ENCODE measurements at regions not wholly inside any gene's neighbourhood (a gene's known extent, or its start where the extent isn't known, plus 50 kb on each side); places are given as distances from the start of the nearest gene placed in this dataset.

GRCh38 chr2:196331143-196331542 is 159.8 kb upstream of the STK17B start:
- DNase-seq (no peak), ATAC-seq (ENCODE audit: poor library complexity) (peak; percentile 93)
- intact Hi-C loops (cut with DNase I), result no loop called here

DNA sequence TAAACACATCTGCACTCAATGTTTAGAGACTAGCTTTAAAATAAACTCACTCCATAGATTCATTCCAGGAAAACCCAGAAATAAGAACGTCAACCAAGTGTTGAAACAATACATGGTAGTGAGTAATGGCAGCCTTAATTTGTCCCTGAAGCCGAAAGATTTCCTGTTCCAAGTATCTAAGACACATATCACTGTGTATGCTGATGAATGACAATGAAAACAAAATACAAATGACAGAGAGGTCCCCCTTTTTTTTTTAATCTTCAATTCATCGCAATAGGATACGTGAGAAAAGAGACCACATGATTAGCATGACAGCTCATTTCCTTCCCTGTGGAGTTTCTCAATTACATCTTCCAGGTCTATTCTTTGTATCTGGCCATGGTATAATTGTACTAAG is 160.5 kb upstream of the STK17B start:
- intact Hi-C loops (cut with DNase I), result no loop called here

DNA sequence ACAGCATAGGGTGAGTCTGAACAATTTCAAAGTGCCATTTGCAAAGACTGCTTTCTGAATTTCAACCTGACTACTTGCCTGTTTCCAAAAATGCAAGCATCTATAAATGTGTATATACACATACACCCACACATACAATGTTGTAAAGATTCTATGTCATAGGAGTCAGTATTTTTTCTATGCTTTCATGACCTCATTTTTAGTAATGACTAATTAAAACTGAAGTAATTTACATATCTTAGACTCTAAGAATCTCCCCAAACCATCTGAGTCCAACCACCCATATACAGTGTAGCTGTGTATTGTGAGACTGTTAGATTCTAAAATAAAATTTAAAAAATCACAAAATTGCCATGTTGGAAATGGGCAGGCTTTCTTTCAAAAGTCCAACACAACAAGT is 162.0 kb upstream of the STK17B start:
- DNase-seq (no peak), ATAC-seq (ENCODE audit: poor library complexity) (no peak)
- intact Hi-C loops (cut with DNase I), result no loop called here

More for the DNA sequence above, 160.5 kb upstream of the STK17B start:
- no peak for ATAC-seq (ENCODE audit: poor library complexity)
- no peak for DNase-seq

GRCh38 chr2:196334710-196335109 is 163.3 kb upstream of the STK17B start:
- DNase-seq (no peak), ATAC-seq (ENCODE audit: poor library complexity) (no peak)
- intact Hi-C loops (cut with DNase I), result no loop called here

GRCh38 chr2:196335221-196335634 is 163.8 kb upstream of the STK17B start:
- DNase-seq (no peak), ATAC-seq (ENCODE audit: poor library complexity) (no peak)
- intact Hi-C loops (cut with DNase I), result no loop called here

DNA sequence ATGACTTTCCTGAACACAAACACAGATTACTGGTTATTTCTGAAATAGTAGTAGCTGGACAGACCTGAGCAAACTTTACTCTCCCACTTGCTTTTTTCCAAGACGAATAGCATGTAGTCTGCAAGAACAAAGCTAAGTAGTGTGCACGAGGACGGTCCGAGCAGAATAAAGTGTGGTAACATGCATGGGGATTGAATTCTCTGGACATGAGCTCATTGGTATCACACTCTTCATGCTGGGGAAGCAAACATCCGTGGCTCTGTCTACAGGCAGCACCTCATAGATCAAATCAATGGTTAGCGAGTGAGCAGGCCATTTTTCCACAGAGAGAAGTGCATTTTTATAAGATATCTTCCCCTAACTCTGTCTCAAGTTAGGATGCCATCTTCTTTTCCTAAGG is 164.8 kb upstream of the STK17B start:
- ATAC-seq (ENCODE audit: poor library complexity) (no peak), DNase-seq (no peak)
- intact Hi-C loops (cut with DNase I), result no loop called here

DNA sequence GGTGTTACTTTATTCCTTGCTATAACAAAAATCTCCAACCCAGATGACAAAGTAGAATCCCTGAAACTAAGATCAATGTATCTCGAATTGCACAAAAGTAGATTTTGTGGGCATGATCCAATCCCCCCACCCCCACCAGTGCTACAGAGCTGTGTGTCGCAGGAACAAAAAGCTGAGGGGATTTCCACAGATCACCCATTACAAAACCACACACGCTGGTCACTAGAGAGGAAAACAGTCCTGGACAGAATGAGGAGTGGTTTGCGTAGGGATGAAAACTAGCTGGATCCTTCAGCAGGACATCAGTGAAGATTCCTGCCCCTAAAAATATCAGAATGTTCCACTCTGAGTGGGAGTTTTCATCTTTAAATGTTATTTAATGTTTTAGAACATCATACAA is 165.3 kb upstream of the STK17B start:
- no peak for ATAC-seq (ENCODE audit: poor library complexity)
- intact Hi-C loops (cut with DNase I), result no loop called here
- DNase-seq, result no peak

DNA sequence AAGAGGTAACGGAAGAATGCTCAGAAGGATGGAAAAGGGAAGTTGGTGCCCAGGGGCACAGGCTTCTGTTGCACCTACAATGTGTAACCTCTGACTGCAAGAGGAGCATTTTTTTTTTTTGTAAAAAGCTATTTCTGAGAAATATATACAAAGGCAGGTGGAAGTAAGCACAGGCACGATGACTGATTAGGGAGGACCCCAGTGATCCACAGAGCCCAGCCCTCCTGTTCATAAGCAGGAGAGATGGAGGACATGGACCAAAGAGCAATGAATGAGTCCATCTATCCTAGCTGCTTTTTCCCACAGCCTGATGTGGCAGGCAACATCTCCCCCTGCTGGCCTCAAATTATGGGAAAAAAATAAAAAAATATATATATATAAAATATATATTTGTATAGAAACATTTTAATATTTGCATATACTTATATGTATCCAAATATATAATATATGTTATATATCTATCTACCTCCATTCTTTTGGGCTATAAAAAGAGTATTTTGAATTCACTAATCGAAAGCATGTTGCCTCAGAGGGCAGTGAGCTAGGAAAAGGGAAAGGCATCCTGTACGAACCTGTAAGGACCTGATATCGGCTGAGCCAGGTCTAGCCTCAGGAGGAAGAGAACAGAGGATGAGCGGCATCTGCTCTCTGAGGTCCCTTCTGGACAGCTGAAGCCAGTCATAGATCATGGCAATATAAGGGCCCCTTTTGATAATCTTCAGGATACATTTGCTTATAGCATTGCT is 166.0 kb upstream of the STK17B start:
- intact Hi-C loops (cut with DNase I), result no loop called here
- ATAC-seq (ENCODE audit: poor library complexity) (no peak), DNase-seq (no peak)

- intact Hi-C loops (cut with DNase I), result no loop called here
- no peak for ATAC-seq (ENCODE audit: poor library complexity)
- DNase-seq, result no peak
Measured at GRCh38 chr2:196338440-196338839, 167.1 kb upstream of the STK17B start.

DNA sequence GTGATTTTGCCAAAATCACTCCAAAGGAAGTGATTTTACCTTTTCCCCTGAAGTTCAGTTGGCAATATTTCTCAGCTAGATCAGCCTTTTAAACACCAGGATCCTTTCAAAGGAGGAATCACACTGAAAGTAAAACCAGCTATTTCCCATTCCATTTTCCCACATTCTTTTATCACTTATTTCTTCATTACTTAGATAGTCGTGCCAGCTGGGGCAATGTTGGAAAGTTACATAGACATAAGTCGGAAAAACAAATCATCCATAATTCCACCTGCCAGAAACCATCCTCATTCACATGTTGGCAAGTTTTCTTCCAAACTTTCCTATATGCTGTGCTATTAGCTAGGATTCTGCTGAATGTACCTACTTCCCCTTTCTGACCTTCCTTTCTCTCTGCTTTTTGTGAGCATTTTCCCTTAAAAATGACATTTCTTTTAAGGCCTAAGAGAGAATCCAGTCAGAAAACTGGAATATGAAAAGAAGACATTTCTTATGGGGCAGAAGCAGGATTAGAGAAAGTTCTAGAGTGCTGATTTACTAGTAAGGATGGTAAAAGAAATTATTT is 170.0 kb upstream of the STK17B start:
- intact Hi-C loops (cut with DNase I), result no loop called here
- DNase-seq, result no peak
- no peak for ATAC-seq (ENCODE audit: poor library complexity)

- intact Hi-C loops (cut with DNase I), result no loop called here
- DNase-seq, result no peak
- no peak for ATAC-seq (ENCODE audit: poor library complexity)
Measured at GRCh38 chr2:196344397-196344796, 173.0 kb upstream of the STK17B start.

- no peak for DNase-seq
- intact Hi-C loops (cut with DNase I), result no loop called here
Measured at GRCh38 chr2:196353717-196354116, 182.3 kb upstream of the STK17B start.

GRCh38 chr2:196354186-196354585 is 182.8 kb upstream of the STK17B start:
- intact Hi-C loops (cut with DNase I), result no loop called here

More at GRCh38 chr2:196353717-196354116, 182.3 kb upstream of the STK17B start:
- ATAC-seq (ENCODE audit: poor library complexity), result no peak

DNA sequence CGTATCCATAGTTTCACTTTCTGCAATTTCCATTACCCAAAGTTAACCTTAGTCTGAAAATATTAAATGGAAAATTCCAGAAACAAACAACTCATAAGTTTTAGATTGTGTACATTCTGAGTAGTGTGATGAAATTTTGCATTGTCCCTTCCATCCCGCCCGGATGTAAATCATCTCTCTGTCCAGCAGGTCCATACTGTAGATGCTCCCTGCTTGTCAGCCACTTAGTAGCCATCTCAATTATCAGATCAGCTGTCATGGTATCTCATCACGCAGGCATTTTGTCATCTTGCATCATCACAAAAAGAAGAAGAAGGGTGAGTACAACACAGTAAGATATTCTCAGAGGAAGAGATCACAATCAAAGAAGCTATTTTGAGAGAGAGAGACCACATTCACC is 185.0 kb upstream of the STK17B start:
- DNase-seq (no peak), ATAC-seq (ENCODE audit: poor library complexity) (no peak)
- intact Hi-C loops (cut with DNase I), result no loop called here

More at GRCh38 chr2:196354186-196354585, 182.8 kb upstream of the STK17B start:
- no peak for ATAC-seq (ENCODE audit: poor library complexity)
- no peak for DNase-seq

DNA sequence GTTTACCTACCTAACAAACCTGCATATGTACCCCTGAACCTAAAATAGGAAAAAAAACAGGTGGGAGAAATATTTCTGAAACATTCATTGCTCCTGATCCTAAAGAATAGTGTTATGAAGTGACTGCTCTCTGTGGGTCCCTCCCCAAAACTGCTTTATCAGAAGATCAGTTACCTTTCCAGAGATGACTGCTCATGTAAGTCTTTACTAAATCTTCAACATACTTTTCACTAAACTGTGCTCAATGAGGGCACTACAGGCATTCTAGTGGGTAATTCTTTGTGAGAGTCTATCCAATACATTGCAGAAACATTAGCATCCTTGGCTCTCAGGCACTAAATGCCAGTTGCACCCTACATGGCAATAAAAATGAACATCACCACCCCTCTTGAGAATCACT is 189.3 kb upstream of the STK17B start:
- no peak for ATAC-seq (ENCODE audit: poor library complexity)
- no peak for DNase-seq
- intact Hi-C loops (cut with DNase I), result no loop called here

DNA sequence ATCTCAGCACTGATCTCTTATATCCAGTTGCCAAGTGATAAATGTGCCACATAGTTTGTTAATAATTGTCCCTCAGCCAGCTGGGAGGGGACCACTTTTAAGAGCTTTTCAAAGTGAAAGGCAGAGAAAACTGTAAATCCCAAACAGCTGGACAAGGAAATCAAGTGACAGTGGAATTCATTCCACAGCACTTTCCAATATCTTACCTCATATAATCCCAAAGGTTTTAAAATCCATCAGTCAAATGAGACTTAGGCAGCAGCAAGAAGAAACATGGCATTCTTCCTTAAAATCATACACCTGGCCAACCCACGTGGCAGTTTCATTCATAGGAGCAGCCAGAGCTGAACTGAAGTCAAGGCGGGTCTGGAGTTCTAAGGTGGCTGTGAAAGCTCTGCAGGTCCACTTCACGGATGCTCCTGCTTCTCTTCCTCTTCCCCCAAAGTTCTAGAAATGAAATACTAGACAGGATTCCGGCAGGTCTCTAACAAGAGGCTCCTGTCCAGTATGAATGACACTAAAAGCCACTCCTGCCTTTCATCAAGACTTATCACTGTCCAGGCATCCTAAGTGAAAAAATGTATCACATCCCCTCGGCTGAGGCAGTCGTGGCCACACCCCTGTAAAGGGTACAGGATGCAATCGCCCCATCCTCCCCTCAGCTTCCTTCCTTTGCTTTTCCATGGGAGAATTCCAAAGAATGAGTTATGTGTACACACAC is 190.4 kb upstream of the STK17B start:
- no peak for DNase-seq
- intact Hi-C loops (cut with DNase I), result no loop called here
- ATAC-seq (ENCODE audit: poor library complexity), result peak; percentile 25

GRCh38 chr2:196362973-196363549 is 191.7 kb upstream of the STK17B start:
- intact Hi-C loops (cut with DNase I), result no loop called here
- DNase-seq (no peak), ATAC-seq (ENCODE audit: poor library complexity) (peak; percentile 86)

GRCh38 chr2:196365145-196365544 is 193.8 kb upstream of the STK17B start:
- intact Hi-C loops (cut with DNase I), result no loop called here
- DNase-seq, result no peak
- no peak for ATAC-seq (ENCODE audit: poor library complexity)

DNA sequence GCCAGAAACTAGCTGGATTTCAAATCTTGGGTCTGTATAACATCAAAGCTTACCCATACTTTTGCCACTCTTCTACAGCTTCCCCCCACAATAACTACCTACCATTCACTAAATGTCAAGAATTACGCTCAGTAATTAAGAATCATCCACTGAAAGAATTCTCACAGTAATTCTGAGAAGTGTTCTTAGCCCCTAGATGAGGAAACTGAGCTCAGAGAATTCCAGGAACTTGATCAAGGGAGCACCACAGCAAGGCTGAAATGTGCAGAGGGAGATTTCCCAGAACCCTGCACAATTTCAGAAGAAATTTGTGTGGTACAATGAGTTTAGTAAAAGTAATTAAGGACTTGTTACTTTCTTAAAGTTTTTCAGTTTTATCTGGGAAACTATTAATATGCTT is 194.5 kb upstream of the STK17B start:
- ATAC-seq (ENCODE audit: poor library complexity) (no peak), DNase-seq (no peak)
- intact Hi-C loops (cut with DNase I), result no loop called here

DNA sequence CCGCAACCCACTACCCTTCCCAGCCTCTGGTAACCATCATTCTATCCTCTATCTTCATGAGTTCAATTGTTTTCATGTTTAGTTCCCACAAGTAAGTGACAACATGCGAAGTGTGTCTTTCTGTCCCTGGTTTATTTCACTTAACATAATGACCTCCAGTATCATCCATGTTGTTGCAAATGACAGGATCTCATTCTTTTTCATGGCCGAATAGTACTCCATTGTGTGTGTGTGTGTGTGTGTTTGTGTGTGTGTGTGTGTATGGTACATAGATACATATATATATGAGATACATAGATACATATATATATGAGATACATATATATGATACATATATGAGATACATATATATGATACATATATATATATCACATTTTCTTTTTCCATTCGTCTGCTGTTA is 196.3 kb upstream of the STK17B start:
- intact Hi-C loops (cut with DNase I), result no loop called here
- DNase-seq, result no peak
- ATAC-seq (ENCODE audit: poor library complexity), result no peak

Measured in Right ventricle myocardium superior (tissue), 1 donor.